ENCODE measurements at regions not wholly inside any gene's neighbourhood (a gene's known extent, or its start where the extent isn't known, plus 50 kb on each side); places are given as distances from the start of the nearest gene placed in this dataset.
"Not testable (repeated sequence)": the region's sequence is repeated elsewhere in the genome, so short reads cannot be mapped to it uniquely, and the experiment has no call there.

GRCh38 chr15:35238448-35238847, 153.4 kb upstream of the NANOGP8 start:
- TF ChIP-seq CTCF, POLR2A, POLR2AphosphoS5 (IDR thresholded peaks at IDR 0.05): not testable (repeated sequence)
